Keratinocyte (primary cell): ENCODE measurements at regions not wholly inside any gene's neighbourhood (a gene's known extent, or its start where the extent isn't known, plus 50 kb on each side); places are given as distances from the start of the nearest gene placed in this dataset.

Experiments
- DNase-seq: peaks from one replicate; pipeline ENCODE4 v3.0.0-alpha.2; 2011; ENCODE audit warnings: low read depth, missing footprints, low spot score
- FAIRE-seq: peaks from 2 replicates; lab custom pipeline; 2011; peaks lifted over from hg19 to GRCh38; lab: Jason Lieb, UNC
- H2AFZ ChIP-seq: 2 replicates; pipeline ENCODE4 v1.6.0; 2012; ENCODE audit warnings: low read length, control low read depth, inconsistent platforms; ENCODE audit not compliant: control insufficient read depth
- H3K27ac ChIP-seq: 2 replicates; pipeline ENCODE4 v1.5.1; 2011; ENCODE audit warnings: low read length; ENCODE audit not compliant: control insufficient read depth, insufficient read depth
- H3K27me3 ChIP-seq: 3 replicates; pipeline ENCODE4 v1.6.0; 2011; ENCODE audit warnings: low read length; ENCODE audit not compliant: control insufficient read depth, insufficient read depth; ENCODE audit errors: extremely low read depth
- H3K36me3 ChIP-seq, 2 experiments: 2 replicates in 1 of 2; 3 replicates in 1 of 2; pipeline ENCODE4 v1.5.1; 2011; ENCODE audit warnings: low read length in 2 of 2, mild to moderate bottlenecking in 1 of 2; ENCODE audit not compliant: control insufficient read depth in 2 of 2, insufficient read depth in 2 of 2; ENCODE audit errors: extremely low read depth in 1 of 2
- H3K4me1 ChIP-seq: 3 replicates; pipeline ENCODE4 v1.5.1; 2011; ENCODE audit warnings: low read length; ENCODE audit not compliant: control insufficient read depth, insufficient read depth; ENCODE audit errors: extremely low read depth
- H3K4me2 ChIP-seq: 3 replicates; pipeline ENCODE4 v1.6.0; 2011; ENCODE audit warnings: low read depth, low read length; ENCODE audit not compliant: control insufficient read depth, insufficient read depth; ENCODE audit errors: extremely low read depth
- H3K4me3 ChIP-seq, 3 experiments: fragments of 200-600 bp in 1 of 3; sonication (generic) in 1 of 3; 2 replicates in 2 of 3; 3 replicates in 1 of 3; pipeline ENCODE4 v1.5.1; 2011 to 2016; ENCODE audit warnings: low read length in 3 of 3, mild to moderate bottlenecking in 3 of 3, control low read depth in 2 of 3, inconsistent platforms in 1 of 3, low read depth in 1 of 3, mixed read lengths in 1 of 3, mixed run types in 1 of 3, moderate library complexity in 1 of 3; ENCODE audit not compliant: control insufficient read depth in 2 of 3, insufficient read depth in 2 of 3; ENCODE audit errors: extremely low read depth in 1 of 3
- H3K79me2 ChIP-seq: 2 replicates; pipeline ENCODE4 v1.6.0; 2012; ENCODE audit warnings: low read length; ENCODE audit not compliant: control insufficient read depth, insufficient read depth
- H3K9ac ChIP-seq: 3 replicates; pipeline ENCODE4 v1.6.0; 2011; ENCODE audit warnings: low read length; ENCODE audit not compliant: control insufficient read depth, insufficient read depth; ENCODE audit errors: extremely low read depth
- H3K9me1 ChIP-seq: 3 replicates; pipeline ENCODE4 v1.6.0; 2011; ENCODE audit warnings: low read length; ENCODE audit not compliant: control insufficient read depth, insufficient read depth; ENCODE audit errors: extremely low read depth
- H3K9me3 ChIP-seq: 2 replicates; pipeline ENCODE4 v1.5.1; 2012; ENCODE audit warnings: low read depth, low read length; ENCODE audit not compliant: control insufficient read depth
- H4K20me1 ChIP-seq: 3 replicates; pipeline ENCODE4 v1.6.0; 2011; ENCODE audit warnings: low read length; ENCODE audit not compliant: control insufficient read depth, insufficient read depth; ENCODE audit errors: extremely low read depth
- EZH2 ChIP-seq: IDR thresholded peaks from one replicate; pipeline ENCODE4 v1.6.1; 2012; ENCODE audit warnings: inconsistent platforms, mild to moderate bottlenecking, low read length, moderate library complexity
- dilution Hi-C: fragments of 300-500 bp; cut with MboI; formaldehyde crosslinking; loops from one replicate; pipeline ENCODE4 v1.7.0; 2020; ENCODE audit warnings: low sequenced_read_pairs; ENCODE audit not compliant: extremely low pct_ligation_motif_present
- TF ChIP-seq, protein P1 (sequence below), 3 experiments: IDR thresholded peaks in 1 of 3; conservative IDR thresholded peaks in 1 of 3; optimal IDR thresholded peaks in 1 of 3; 2 replicates in 2 of 3; 3 replicates in 1 of 3; pipeline versions ENCODE3 to v1.5.1; 2011; ENCODE audit warnings: low read length in 3 of 3, mild to moderate bottlenecking in 3 of 3, moderate library complexity in 2 of 3, control low read depth in 1 of 3, inconsistent platforms in 1 of 3; ENCODE audit not compliant: insufficient read depth in 2 of 3; ENCODE audit errors: extremely low read depth in 1 of 3

DNA sequence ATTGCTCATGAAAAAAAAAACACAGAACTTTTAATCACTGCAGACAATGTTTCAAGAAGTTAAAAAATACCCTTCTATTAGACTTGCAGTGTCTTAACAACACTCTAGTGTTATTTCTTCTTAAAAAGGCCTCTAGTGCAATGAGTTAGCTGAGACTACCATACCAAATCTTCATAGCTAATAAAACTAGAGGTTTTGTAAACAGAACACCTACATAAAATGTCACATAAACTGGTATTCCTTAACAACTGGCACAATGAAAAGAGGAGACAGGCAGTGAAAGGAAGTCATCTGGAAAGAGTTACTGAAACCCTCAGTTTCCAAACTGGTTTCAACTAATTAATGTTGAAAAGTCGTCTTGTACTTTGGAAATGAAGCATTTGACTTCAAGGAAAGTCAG lies 394.2 kb upstream of the PMFBP1 start:
- no peaks in the 10 kb centered on the region for H3K9me1 ChIP-seq
- no peaks in the 10 kb centered on the region for H3K79me2 ChIP-seq
- no peak for DNase-seq
- TF ChIP-seq, protein P1, sequence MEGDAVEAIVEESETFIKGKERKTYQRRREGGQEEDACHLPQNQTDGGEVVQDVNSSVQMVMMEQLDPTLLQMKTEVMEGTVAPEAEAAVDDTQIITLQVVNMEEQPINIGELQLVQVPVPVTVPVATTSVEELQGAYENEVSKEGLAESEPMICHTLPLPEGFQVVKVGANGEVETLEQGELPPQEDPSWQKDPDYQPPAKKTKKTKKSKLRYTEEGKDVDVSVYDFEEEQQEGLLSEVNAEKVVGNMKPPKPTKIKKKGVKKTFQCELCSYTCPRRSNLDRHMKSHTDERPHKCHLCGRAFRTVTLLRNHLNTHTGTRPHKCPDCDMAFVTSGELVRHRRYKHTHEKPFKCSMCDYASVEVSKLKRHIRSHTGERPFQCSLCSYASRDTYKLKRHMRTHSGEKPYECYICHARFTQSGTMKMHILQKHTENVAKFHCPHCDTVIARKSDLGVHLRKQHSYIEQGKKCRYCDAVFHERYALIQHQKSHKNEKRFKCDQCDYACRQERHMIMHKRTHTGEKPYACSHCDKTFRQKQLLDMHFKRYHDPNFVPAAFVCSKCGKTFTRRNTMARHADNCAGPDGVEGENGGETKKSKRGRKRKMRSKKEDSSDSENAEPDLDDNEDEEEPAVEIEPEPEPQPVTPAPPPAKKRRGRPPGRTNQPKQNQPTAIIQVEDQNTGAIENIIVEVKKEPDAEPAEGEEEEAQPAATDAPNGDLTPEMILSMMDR (optimal IDR thresholded peaks at IDR 0.05 in 1 of 3, IDR thresholded peaks at IDR 0.05 in 1 of 3, conservative IDR thresholded peaks at IDR 0.05 in 1 of 3; ENCODE audit: extremely low read depth in 1 of 3, insufficient read depth in 2 of 3, low read length in 3 of 3): no peak
- TF ChIP-seq EZH2: no peak
- no peaks in the 10 kb centered on the region for H3K27me3 ChIP-seq
- no peak overlapping the region for H3K27ac ChIP-seq
- H4K20me1 ChIP-seq: no peaks in the 10 kb centered on the region
- H3K9ac ChIP-seq: no peak overlapping the region
- H3K9me3 ChIP-seq: no peaks in the 10 kb centered on the region
- no peak overlapping the region for H3K4me2 ChIP-seq
- no peaks in the 10 kb centered on the region for H3K36me3 ChIP-seq
- FAIRE-seq: no peak
- H3K4me1 ChIP-seq: no peaks in the 10 kb centered on the region
- H3K4me3 ChIP-seq: no peak overlapping the region
- dilution Hi-C loops: no loop called here
- H2AFZ ChIP-seq: no peak overlapping the region

DNA sequence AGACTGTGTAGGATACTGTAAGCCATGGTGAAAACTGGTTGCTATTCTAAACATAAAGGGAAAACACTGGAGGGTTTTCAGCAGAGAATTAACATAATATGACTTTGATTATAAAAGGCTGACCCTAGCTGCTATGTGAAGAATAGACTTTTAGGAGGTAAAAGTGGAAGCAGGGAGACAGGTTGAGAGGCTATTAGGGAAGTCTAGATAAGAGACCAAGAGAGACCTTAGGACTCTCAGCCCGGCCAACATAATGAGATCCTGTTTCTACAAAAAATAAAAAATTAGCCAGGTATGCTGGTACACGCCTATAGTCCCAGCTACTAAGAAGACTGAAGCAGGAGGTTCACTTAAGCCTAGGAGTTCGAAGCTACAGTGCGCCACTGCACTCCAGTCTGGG lies 393.2 kb upstream of the PMFBP1 start:
- Histone ChIP-seq H4K20me1 (no peaks in the 10 kb centered on the region), H3K9me3 (no peaks in the 10 kb centered on the region), H3K9ac (no peak overlapping the region), H2AFZ (no peak overlapping the region), H3K27ac (no peak overlapping the region), H3K9me1 (no peaks in the 10 kb centered on the region), H3K36me3 (no peaks in the 10 kb centered on the region), H3K4me1 (no peaks in the 10 kb centered on the region), H3K4me2 (no peak overlapping the region), H3K27me3 (no peaks in the 10 kb centered on the region), H3K4me3 (no peak overlapping the region), H3K79me2 (no peaks in the 10 kb centered on the region)
- dilution Hi-C loops: no loop called here
- DNase-seq (no peak), FAIRE-seq (no peak)
- TF ChIP-seq EZH2: no peak
- TF ChIP-seq, protein P1 (optimal IDR thresholded peaks at IDR 0.05 in 1 of 3, IDR thresholded peaks at IDR 0.05 in 1 of 3, conservative IDR thresholded peaks at IDR 0.05 in 1 of 3; ENCODE audit: extremely low read depth in 1 of 3, insufficient read depth in 2 of 3, low read length in 3 of 3): no peak
